ENCODE measurements at regions not wholly inside any gene's neighbourhood (a gene's known extent, or its start where the extent isn't known, plus 50 kb on each side); places are given as distances from the start of the nearest gene placed in this dataset.

DNA sequence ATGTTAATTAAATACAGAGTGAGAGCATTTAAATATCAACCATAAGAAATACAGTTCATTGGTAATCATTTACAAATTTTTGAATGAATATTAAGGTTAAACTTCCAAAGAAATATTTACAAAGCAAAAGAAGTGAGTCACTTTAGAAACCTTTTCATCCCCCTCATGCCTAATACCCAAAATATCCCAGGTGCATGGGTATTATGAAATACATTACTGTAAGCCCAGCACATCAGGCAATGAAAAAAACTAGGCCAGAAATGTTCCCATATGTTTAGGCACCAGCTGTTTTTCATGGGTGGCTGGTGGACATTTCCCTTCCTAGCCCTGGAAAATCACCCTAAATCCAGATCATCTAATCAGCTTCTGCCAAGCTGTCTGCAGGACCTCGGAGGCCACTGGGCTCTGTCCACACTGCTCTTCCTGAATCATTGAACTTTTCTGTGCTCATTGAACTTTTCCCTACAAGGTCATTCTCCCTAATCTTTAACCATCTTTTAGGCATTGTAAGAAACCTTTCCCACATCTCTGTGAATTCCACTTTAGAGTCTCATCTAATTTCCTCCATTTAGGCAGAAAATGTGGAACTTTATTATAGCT, 145.3 kb upstream of the STXBP5 start:
- TF ChIP-seq POLR2A (IDR thresholded peaks at IDR 0.05): no peak
- TF ChIP-seq, protein P1, sequence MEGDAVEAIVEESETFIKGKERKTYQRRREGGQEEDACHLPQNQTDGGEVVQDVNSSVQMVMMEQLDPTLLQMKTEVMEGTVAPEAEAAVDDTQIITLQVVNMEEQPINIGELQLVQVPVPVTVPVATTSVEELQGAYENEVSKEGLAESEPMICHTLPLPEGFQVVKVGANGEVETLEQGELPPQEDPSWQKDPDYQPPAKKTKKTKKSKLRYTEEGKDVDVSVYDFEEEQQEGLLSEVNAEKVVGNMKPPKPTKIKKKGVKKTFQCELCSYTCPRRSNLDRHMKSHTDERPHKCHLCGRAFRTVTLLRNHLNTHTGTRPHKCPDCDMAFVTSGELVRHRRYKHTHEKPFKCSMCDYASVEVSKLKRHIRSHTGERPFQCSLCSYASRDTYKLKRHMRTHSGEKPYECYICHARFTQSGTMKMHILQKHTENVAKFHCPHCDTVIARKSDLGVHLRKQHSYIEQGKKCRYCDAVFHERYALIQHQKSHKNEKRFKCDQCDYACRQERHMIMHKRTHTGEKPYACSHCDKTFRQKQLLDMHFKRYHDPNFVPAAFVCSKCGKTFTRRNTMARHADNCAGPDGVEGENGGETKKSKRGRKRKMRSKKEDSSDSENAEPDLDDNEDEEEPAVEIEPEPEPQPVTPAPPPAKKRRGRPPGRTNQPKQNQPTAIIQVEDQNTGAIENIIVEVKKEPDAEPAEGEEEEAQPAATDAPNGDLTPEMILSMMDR (IDR thresholded peaks at IDR 0.05): no peak

Measured in ovary (tissue), 3 donors.